ENCODE measurements at regions not wholly inside any gene's neighbourhood (a gene's known extent, or its start where the extent isn't known, plus 50 kb on each side); places are given as distances from the start of the nearest gene placed in this dataset.
"Not testable (repeated sequence)": the region's sequence is repeated elsewhere in the genome, so short reads cannot be mapped to it uniquely, and the experiment has no call there.

- TF ChIP-seq CTCF (IDR thresholded peaks at IDR 0.05; ENCODE audit: extremely low read depth, missing control alignments), result no peak
- DNase-seq (ENCODE audit: low spot score), result no peak
These were observed 253.3 kb downstream of the NAP1L3 start for GRCh38 chrX:93420090-93420489.

GRCh38 chrX:93419642-93420041, 253.7 kb downstream of the NAP1L3 start:
- DNase-seq (ENCODE audit: low spot score), result no peak
- TF ChIP-seq CTCF (IDR thresholded peaks at IDR 0.05; ENCODE audit: extremely low read depth, missing control alignments), result no peak

GRCh38 chrX:93404121-93404520, 269.3 kb downstream of the NAP1L3 start:
- DNase-seq (ENCODE audit: low spot score), result no peak
- no peak for TF ChIP-seq CTCF (IDR thresholded peaks at IDR 0.05; ENCODE audit: extremely low read depth, missing control alignments)

- TF ChIP-seq CTCF (IDR thresholded peaks at IDR 0.05; ENCODE audit: extremely low read depth, missing control alignments), result no peak
- no peak for DNase-seq (ENCODE audit: low spot score)
These were observed 318.7 kb downstream of the NAP1L3 start for GRCh38 chrX:93354651-93355050.

- DNase-seq (ENCODE audit: low spot score), result no peak
- no peak for TF ChIP-seq CTCF (IDR thresholded peaks at IDR 0.05; ENCODE audit: extremely low read depth, missing control alignments)
These were observed 327.1 kb downstream of the NAP1L3 start for GRCh38 chrX:93346309-93346708.

- DNase-seq (ENCODE audit: low spot score), result not testable (repeated sequence)
These were observed 329.1 kb downstream of the NAP1L3 start for GRCh38 chrX:93344287-93344686.

GRCh38 chrX:93332329-93332728, 341.0 kb downstream of the NAP1L3 start:
- no peak for TF ChIP-seq CTCF (IDR thresholded peaks at IDR 0.05; ENCODE audit: extremely low read depth, missing control alignments)

GRCh38 chrX:93322110-93322509, 351.3 kb downstream of the NAP1L3 start:
- TF ChIP-seq CTCF (IDR thresholded peaks at IDR 0.05; ENCODE audit: extremely low read depth, missing control alignments), result no peak
- no peak for DNase-seq (ENCODE audit: low spot score)

More at GRCh38 chrX:93332329-93332728, 341.0 kb downstream of the NAP1L3 start:
- DNase-seq (ENCODE audit: low spot score), result no peak
